ENCODE measurements at regions not wholly inside any gene's neighbourhood (a gene's known extent, or its start where the extent isn't known, plus 50 kb on each side); places are given as distances from the start of the nearest gene placed in this dataset.
"Not testable (repeated sequence)": the region's sequence is repeated elsewhere in the genome, so short reads cannot be mapped to it uniquely, and the experiment has no call there.

DNA sequence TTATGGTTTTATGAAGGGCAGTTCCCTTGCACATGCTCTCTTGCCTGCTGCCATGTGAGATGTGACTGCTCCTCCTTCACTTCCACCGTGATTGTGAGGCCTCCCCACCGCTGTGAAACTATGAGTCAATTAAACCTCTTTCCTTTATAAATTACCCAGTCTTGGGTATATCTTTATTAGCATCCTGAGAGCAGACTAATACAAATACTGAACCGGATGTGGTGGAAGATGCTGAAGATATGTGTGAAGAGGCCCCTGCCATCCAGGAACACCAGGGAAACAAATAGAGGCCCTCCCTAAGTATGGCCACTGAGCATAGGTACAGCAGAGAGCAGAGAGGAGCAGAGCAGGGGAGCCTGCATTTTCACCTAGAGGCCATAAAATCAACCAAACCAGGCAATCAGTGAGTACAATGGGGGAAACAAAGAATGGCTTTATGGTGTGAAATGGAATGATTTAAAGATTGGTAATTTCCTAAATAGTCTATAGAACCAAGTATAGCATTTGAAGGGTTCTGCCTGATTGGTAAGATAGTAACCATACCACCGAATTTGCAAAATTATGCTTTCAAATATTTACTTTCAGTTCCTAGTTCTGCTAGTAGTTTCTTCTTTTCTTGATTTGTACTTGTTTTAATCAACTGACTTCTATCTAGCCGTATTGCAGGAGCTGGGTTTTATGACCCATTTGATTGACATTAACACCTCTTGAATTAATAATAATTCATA is 421.6 kb downstream of the IRX1 start:
- DNase-seq (ENCODE audit: low read depth, low spot score) = no peak

DNA sequence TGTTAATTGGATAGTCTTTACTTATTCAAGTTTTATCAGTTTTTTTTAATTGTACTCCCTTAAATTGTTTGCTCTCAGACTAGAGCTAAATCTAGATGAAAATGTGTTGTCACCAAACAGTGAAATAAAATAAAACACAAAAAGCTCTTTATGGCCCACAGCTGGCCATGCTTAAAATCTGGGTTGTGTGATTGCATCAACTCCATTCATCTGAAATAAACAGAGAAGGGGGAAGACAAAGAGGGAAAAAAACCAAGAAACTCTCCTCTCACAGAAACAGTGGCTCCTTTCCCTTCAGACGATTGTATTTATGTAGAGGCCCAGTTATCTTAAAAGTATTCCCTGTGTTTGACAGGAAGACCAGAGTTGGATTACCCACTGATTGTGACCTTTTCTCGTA is 422.4 kb downstream of the IRX1 start:
- no peak for DNase-seq (ENCODE audit: low read depth, low spot score)

DNA sequence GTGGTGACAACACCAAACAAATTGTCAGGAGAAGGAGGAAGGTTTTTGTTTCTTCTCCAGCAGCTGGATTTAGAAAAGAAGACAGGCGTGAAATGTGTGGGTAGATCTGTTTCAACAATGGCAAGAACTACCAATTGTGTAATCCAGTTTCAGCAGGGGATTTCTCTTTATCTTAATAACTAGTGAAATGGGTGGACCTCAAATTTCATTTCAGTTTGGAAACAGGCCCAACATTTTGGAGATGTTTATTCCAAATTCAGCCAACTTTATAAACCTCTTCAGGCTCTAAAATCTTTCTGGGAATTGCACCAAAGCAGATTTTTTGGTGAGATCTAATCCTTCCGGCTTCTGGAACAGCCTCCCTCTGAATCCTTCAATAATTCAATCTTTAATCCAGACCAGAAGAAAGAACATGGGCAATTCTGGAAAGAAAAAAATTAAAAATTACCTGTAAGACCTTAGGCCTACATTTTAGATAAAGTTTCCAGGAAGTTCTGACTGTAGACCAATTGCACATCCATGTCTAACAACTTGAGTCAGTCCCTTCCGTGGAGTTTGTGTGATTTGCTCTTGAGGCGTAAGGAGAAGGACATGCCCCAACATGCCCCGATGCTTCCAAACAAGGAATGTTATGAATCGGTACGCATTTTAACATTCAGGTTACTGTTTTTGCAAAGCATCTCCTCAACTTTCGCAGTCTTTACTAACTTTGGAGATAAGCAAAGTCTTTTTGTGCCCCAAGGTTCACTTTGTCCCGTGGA is 423.6 kb downstream of the IRX1 start:
- DNase-seq (ENCODE audit: low read depth, low spot score) = no peak

DNA sequence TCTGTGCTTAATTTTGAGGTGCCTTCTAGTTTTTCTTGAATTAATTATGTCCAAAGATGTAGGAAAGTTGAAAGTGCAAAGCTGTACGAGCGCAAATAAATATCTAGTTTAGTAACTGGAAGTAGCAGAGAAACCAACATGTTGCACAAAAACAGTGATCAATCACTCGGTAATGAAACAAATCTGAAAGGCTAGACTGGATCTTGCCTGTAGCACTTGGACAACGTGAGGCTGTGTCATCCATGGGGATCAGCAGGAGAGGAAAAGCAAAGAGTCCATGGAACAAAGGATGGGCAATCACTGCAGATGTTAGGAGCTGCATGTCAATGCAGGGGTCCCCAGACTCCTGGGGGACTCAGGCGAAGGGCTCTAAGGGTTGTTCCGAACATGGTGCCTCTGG is 424.2 kb downstream of the IRX1 start:
- DNase-seq (ENCODE audit: low read depth, low spot score) = no peak

DNA sequence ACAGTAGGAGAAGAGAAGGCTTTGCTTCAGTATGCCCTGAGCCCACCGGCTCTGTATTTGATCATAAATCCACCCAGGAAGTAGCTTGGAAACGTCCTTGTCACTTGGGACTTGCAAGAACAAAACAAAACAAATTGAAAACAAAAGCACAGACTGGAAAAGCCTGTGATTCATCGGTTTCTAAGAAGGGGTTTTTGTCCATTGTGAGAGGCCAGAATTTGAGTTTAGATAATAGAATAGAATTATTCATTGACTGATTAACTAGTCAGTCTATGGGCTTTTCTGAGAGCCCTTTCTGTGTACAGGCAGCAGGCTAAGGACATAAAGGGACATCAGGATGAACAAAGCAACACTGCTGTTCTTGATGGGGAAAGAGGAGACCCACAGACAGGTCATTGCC is 424.8 kb downstream of the IRX1 start:
- DNase-seq (ENCODE audit: low read depth, low spot score) = no peak

DNA sequence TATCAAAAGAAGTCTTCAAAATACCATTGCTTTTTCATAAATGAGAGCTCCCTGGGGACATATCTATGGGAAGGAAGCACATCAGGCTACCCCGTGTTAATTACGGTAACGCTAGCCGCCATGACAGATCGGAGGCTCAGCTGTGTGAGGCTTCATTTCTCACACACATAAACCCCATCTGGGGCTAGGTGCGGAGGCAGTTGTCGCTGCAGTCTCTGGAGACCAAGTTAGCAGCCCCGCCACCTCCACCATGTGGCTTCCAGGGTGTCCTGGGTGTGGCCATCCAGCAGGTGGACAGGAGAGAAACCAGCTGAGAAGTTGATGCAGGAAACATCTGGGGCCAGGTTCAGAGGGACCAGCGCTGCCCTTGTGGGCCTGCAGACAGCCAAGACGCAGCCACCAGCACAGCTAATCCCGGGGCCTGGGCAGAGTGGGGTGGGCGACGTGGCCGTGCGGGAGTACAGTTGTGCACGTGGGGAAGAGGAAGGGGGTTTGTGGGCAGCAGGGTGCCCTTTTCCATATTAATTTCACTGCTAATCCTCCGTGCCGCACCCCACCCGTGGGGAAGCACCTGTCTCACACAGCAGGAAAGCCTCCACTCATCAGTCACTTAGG is 426.5 kb downstream of the IRX1 start:
- no peak for DNase-seq (ENCODE audit: low read depth, low spot score)

DNA sequence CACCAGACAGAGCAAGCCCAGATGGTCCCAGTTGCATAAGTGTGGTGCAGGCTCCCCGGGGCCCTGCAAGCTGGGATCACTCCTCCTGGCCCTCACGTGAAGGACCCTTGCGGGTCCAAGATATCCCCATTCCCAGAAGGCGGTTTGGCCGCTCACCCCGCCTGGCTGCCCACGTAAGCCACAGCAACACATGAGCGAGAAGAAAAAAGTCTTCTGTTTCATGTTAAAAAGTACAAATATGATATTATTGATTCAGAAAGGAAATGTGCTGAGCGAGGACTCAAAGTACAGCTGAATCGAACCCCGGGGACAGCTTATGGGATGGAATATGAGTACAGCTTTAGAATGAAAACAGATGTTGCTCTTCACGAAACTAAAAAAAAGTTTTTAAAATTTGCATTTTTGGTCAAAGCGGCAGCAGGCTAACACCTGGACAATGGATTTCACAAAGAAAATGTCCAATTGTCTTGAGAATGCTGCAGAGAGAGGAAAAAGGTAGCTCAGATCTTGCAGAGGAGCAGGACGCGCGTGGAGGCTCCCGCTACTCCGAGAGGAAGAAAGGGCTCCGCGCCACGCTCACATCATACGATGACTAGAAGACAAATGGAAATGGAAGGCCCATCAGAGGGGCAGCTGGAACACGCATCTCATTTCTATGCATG is 427.6 kb downstream of the IRX1 start:
- DNase-seq (ENCODE audit: low read depth, low spot score) = no peak

DNA sequence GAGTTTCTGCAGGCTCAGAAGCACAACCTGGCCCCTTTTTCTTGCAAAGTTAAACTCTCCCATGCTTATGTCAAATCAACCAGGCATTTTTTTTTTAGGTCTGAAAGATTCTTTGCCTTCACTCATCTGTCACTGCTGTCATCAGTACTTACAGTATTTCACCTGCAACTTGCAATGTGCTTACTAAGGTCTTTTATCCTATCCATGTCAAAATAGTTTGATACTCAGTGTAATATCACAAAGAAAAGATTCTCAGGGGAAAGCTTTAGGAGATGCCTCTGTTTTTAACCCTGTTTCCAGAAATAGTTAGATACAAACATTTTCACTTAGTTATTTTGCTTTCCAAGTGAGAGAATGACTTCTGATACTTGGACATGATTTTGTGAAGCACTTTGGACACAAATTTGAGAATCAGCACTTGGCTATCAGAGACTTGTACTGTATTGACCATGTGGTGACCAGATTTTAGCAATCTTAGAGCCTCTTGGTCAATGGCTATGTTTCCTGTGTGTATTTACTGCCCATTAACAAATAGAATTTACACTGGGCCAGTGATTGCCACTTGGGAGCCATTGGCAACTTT is 428.2 kb downstream of the IRX1 start:
- no peak for DNase-seq (ENCODE audit: low read depth, low spot score)

DNA sequence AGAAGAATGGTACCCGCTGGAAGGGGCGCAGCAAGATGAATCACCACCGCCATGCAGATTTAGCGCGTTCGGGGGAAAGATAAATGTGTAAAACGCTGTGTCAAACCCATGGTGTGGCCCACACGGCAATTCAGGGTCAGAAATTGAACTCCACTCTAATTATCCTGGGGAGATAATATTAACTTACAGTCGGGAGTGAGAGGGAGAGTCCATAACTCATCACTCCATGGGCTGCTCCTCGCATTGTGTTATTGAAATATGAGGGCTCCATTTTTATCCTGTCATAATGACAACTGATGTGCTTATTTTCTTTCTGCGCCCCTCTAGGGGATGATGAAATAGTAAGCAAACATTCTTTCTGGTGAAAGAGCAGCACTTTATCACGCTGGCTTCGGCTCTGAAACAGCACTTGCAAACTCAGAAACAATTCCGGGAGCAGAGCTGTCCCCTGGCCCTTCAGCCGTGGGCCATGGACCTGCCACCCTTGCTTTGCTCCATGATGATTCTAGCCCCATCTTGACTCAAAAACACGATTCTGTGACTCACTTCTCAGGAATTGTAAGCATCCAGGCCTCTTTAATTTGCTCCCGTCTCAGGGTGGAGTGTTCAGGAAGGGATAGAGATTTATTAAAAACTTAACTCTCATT is 431.6 kb downstream of the IRX1 start:
- no peak for DNase-seq (ENCODE audit: low read depth, low spot score)

DNA sequence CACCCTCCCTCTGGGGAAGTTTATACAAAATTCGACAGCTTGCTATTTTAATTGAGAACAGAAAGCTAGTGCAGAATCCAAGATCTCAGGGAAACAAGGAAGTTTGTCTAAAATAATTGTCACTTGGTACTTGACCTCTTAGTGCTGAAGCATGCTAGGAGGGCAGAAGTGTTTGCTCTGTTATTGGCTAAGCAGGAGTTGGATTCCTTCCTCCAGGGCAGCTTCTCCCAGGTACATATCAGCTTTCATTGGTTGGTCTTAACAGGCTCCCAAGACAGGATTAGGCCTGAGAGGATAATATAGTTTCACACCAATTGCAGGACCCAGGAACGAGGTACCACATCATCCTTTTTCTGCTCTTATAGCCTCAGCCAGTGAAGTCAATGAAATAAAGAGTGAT is 432.8 kb downstream of the IRX1 start:
- DNase-seq (ENCODE audit: low read depth, low spot score) = no peak

DNA sequence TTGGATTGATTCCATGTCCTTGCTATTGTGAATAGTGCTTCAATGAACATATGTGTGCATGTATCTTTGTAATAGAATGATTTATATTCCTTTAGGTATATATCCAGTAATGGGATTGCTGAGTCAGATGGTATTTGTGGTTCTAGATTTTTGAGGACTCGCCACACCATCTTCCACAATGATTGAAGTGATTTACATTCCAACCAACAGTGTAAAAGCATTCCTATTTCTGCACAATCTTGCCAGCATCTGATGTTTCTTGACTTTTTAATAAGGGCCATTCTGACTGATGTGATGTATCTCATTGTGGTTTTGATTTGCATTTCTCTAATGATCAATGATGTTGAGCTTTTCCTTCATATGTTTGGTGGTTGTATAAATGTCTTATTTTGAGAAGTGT is 437.9 kb downstream of the IRX1 start:
- DNase-seq (ENCODE audit: low read depth, low spot score) = not testable (repeated sequence)

DNA sequence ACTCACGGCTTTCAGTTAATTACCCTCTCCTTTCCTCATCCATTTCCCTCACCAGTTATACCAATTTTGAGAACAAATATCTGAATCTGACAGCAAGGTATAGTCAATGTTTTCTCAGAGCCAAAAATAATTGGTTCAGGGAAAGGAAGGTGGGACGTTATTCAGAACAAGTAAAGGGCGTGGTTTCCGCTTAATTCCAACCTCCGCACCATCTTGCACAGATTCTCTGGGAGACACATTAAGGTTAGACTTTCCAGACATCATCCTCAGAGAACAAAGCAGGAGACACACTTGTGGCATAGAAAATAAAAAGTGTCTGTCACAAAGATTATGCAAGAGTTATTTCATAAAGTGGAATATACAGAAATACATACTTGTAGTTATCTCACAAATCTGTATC is 441.2 kb downstream of the IRX1 start:
- no peak for DNase-seq (ENCODE audit: low read depth, low spot score)

DNA sequence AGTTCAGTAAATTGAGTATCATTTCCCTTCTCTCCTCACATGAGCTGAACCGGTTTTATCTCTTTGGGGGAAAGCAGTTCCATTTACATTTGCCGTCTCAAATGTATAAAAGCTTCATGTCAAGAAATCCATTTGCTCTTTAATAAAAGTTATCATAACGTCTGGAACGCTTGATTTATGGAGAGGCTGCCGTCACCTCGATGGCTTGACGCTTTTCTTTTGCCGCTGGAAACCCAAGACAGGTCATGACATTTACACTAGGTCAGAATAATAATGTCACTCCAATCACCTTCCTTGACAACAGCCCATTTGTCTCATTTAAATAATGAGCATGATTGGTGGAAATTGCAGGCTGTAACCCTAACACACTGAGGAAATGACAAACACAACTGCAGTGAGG is 443.4 kb downstream of the IRX1 start:
- no peak for DNase-seq (ENCODE audit: low read depth, low spot score)

DNA sequence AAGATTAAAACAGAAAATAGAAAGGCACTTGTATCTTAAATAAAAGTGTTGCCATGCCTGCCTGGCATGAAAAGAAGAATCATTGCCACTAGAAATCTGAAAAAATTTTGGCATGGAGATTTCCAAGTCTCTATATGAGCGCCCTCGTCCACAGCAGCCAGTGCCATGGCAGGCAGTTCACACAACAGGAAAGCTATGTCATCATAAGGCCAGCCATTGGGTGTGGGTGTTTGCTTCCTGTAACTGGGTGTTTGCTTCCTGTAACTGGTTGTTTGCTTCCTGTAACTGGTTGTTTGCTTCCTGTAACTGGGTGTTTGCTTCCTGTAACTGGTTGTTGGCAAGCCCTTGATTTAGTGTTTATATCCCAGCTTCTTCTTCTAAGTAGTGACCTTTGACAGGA is 446.7 kb downstream of the IRX1 start:
- no peak for DNase-seq (ENCODE audit: low read depth, low spot score)

DNA sequence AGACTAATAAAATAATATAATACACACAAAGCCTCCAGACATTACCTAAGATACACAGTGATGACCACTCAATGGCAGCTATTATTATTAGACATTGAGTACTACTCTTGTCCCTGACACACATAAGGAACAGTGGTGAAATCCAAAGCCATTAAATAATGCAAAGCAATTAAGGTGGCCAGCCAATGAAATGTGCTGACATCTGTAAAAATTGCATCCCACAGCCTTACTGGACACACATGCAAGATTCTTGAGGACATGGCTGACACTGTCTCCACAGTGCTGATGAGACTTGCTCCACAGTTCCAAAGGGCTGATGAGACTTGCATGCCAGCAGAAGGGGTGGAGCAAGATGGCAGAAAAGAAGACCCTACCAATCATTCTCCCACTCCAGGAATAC is 447.5 kb downstream of the IRX1 start:
- DNase-seq (ENCODE audit: low read depth, low spot score) = no peak

DNA sequence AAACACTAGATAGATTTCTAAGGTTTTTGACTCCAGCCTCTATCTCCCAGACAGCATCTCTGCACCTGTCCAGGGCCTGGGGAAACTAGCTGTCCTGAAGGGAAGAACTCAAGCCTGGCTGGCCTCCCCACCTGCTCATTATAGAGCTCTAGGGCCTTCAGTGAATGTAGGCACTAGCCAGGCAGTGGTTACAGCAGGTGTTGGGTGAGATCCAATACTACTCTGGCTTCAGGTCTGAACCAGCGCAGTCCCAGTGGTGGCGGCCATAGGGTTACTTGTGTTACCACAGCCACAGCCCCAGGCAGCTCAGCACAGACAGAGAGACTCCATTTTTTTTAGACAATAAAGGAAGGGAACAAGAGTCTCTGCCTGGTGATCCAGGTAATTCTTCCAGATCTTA is 449.2 kb downstream of the IRX1 start:
- DNase-seq (ENCODE audit: low read depth, low spot score) = no peak

DNA sequence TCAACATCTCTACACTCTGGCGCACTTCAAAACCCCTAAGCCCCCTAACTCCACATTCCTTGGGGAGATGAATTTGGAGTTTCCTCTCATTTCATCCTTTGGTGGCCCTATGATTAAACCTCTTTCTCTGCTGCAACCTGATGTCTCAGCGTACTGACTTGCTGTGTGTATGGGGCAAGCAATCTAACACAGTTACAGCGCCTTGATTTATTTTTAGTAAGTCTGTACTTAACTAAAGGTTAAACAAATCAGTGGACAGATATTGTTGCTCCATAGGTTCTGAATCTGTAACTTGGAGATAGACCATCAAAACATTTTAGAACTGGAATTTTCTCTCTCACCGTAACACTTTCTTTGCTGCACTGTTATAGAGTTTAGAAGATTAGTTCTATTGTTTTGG is 452.8 kb downstream of the IRX1 start:
- no peak for DNase-seq (ENCODE audit: low read depth, low spot score)

DNA sequence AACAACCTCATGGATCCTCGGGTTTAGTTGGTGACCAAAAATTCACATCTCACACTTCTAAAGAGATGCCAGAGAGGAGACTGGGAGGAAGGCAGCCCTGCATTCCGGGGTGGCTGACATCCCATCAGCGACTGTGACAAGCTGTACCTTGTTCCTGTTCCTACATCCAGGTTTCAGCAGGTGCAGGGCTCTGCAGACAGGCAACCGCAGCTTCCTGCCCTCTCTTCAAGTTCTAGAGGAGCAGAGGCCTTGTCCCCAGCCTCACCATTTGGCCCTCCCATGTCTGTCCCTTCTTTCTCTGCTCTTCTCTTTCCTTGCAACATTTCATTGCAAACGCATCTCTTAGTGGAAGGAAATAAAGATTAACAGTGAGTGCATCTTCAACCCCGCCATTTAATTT is 454.6 kb downstream of the IRX1 start:
- no peak for DNase-seq (ENCODE audit: low read depth, low spot score)

DNA sequence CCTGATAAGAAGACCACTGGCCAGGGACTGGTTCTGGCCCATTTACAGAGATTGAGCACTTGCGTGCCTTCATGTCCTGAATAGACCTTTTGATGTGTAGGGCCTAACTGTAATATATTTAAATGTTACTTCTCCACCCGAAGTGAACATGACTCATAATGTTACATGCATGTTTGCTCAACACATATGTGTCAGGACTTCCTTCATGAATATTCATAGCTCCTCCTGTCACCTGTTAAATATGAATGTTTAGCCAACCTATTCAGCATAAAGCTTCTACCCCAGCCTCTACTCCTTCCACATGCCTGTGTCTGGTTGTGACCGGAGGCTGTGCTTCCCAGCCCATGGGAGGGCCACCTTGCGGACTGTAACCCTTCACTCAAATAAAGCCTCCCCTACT is 457.5 kb downstream of the IRX1 start:
- no peak for DNase-seq (ENCODE audit: low read depth, low spot score)

DNA sequence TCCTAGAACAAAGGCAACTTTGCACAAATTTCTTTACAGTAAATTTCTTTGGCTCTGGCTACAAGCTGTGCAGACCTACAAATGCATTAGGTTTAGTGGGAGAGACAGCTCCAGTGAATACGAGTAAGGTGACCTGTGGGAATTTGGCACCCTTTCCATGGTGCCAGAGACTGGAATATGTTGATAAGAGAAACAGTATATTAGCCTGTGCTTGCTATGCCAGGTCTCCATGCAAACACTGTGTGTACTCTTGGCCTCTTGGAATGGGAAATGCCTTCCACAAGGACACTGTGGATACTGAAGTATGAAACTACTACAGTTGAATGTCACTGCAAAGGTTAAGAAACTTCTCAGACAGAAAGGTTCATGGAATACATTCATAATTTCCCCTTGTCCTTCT is 458.5 kb downstream of the IRX1 start:
- DNase-seq (ENCODE audit: low read depth, low spot score) = no peak

DNA sequence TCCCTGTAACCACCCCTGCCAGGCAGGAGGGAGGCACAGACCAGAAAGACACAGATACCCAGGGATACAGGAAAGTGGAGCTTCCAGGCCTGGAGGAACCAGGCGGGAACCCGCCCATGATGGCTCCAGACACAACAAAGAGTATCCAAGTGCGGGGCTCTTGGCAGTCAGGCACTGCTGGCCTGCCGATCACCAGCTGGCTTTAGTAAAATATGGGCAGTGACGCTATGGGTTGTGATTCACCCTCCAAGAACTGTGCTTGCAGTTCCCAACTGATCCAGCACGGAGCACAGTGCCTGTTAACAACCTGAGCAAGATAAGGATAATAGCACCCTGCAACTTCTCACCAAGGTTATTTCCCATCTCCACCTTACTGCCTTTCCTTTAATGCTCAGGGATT is 463.3 kb downstream of the IRX1 start:
- no peak for DNase-seq (ENCODE audit: low read depth, low spot score)

All from iPS DF 19.7 (cell line).